Mucosa of descending colon (tissue), 3 donors: ENCODE measurements at regions not wholly inside any gene's neighbourhood (a gene's known extent, or its start where the extent isn't known, plus 50 kb on each side); places are given as distances from the start of the nearest gene placed in this dataset.
"Not testable (repeated sequence)": the region's sequence is repeated elsewhere in the genome, so short reads cannot be mapped to it uniquely, and the experiment has no call there.

Experiments
- ATAC-seq: fragments of 200-7000 bp; cut with Tn5 transposase; one replicate; pipeline ENCODE4 v1.9.1; 2020; ENCODE audit warnings: mild to moderate bottlenecking, moderate library complexity
- DNase-seq, 3 donors: peaks; one replicate each; pipeline ENCODE4 v3.0.0-alpha.2; 2020
- H3K36me3 ChIP-seq: fragments of 200-600 bp; one replicate; pipeline ENCODE4 v1.8.0; 2021; ENCODE audit warnings: low read depth, mild to moderate bottlenecking
- H3K4me1 ChIP-seq: fragments of 200-600 bp; one replicate; pipeline ENCODE4 v1.8.0; 2021; ENCODE audit warnings: low read depth, mild to moderate bottlenecking
- H3K4me3 ChIP-seq: fragments of 200-600 bp; one replicate; pipeline ENCODE4 v1.8.0; 2021; ENCODE audit warnings: mild to moderate bottlenecking
- H3K9me3 ChIP-seq: fragments of 200-600 bp; one replicate; pipeline ENCODE4 v1.8.0; 2021; ENCODE audit warnings: mild to moderate bottlenecking
- CTCF ChIP-seq: fragments of 200-600 bp; IDR thresholded peaks from one replicate; pipeline ENCODE4 v1.8.0; 2022; ENCODE audit warnings: antibody characterized with exemption, mild to moderate bottlenecking
- intact Hi-C, 2 donors: fragments of 100-400 bp; cut with DNase I in 1 of 2; cut with micrococcal nuclease in 1 of 2; formaldehyde crosslinking; loops; one replicate each; pipeline versions ENCODE4 v1.11.0 to v1.11.1; 2022; cut with DNase I, micrococcal nuclease
- donor health status: DM: no; HTN: no; CAD: no; lungs with moderate emphysema.
- donor health status: DM: no; HTN: no; CAD: no.
- donor health status: DM: no; HTN: yes; CAD: no.

DNA sequence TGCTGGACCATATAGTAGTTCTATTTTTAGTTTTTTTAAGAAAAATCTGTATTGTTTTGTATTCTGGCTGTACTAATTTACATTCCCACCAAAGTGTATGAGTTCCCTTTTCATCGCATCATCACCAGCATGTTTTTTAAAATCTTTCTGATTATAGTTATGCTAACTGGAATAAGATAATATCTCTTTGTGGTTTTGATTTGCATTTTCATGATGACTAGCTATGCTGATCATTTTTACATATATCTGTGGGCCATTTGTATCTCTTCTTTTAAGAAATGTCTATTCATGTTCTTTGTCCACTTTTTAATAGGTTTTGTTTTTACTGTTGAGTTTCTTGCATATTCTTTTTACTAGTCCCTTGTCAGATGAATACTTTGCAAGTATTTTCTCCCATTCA lies 238.0 kb downstream of the FBXO4 start:
- intact Hi-C loops = no loop called here
- Histone ChIP-seq H3K36me3 (no peaks in the 10 kb centered on the region), H3K4me3 (no peak overlapping the region), H3K4me1 (no peaks in the 10 kb centered on the region), H3K9me3 (no peaks in the 10 kb centered on the region)
- DNase-seq (no peak), ATAC-seq (no peak)
- no peak for TF ChIP-seq CTCF

GRCh38 chr5:42168091-42168670 lies 243.1 kb downstream of the FBXO4 start:
- no peaks in the 10 kb centered on the region for H3K36me3 ChIP-seq
- no peak overlapping the region for H3K4me3 ChIP-seq
- DNase-seq (no peak), ATAC-seq (no peak)
- H3K9me3 ChIP-seq = no peaks in the 10 kb centered on the region
- intact Hi-C loops = no loop called here
- no peak for TF ChIP-seq CTCF
- H3K4me1 ChIP-seq = no peaks in the 10 kb centered on the region

GRCh38 chr5:42176118-42176517 lies 247.1 kb upstream of the GHR start:
- intact Hi-C loops, H3K4me1 ChIP-seq, DNase-seq, H3K36me3 ChIP-seq, H3K9me3 ChIP-seq, ATAC-seq, H3K4me3 ChIP-seq: not testable (repeated sequence)

DNA sequence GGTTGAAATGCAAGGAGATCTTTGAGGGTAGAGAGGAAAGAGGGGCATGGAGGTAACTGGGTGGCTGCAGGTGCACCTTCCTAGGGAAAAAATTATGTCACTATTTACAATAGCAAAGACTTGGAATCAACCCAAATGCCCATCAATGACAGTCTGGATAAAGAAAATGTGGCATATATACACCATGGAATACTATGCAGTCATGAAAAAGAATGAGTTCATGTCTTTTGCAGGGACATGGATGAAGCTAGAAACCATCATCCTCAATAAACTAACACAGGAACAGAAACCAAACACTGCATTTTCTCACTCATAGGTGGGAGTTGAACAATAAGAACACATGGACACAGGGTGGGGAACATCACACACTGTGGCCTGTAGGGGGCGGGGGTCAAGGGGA lies 243.4 kb upstream of the GHR start:
- H3K4me1 ChIP-seq, H3K36me3 ChIP-seq, ATAC-seq, H3K9me3 ChIP-seq, DNase-seq, H3K4me3 ChIP-seq, intact Hi-C loops: not testable (repeated sequence)

- Histone ChIP-seq H3K4me1 (no peaks in the 10 kb centered on the region), H3K9me3 (no peaks in the 10 kb centered on the region), H3K4me3 (no peak overlapping the region), H3K36me3 (no peaks in the 10 kb centered on the region)
- ATAC-seq = no peak
- TF ChIP-seq CTCF = no peak
- intact Hi-C loops = no loop called here
- no peak for DNase-seq
These were observed 206.3 kb upstream of the GHR start for GRCh38 chr5:42216904-42217303.

DNA sequence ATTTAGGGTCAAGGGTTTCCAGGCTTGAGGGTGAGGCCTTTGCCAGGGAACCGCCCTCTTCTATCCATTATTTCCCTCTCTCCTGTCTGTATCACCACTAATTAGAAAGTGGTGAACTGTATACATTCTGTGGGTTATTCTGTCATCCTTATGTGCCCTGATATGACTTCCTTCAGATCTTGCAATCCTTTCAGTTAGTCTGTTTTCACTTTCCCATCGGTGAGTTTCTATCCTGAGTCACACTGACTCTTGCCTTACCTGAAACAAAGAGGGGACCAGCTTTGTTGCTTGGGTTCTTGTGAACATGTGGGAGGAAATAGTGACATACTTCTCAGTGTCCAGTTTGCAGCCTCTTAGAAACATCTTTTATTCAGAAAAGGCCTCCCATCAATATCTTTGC lies 205.4 kb upstream of the GHR start:
- ATAC-seq (no peak), DNase-seq (no peak)
- H3K36me3 ChIP-seq = no peaks in the 10 kb centered on the region
- H3K4me3 ChIP-seq = no peak overlapping the region
- intact Hi-C loops = loop anchor here in 1 of 2 donors (2.0 kb wide), 1 partner anchor 195 kb away; no protein-coding TSS in a partner anchor
- TF ChIP-seq CTCF = no peak
- H3K9me3 ChIP-seq = no peaks in the 10 kb centered on the region
- no peaks in the 10 kb centered on the region for H3K4me1 ChIP-seq

- no peaks in the 10 kb centered on the region for H3K4me1 ChIP-seq
- H3K36me3 ChIP-seq = no peaks in the 10 kb centered on the region
- TF ChIP-seq CTCF = no peak
- no peaks in the 10 kb centered on the region for H3K9me3 ChIP-seq
- intact Hi-C loops = no loop called here
- DNase-seq (no peak), ATAC-seq (no peak)
- no peak overlapping the region for H3K4me3 ChIP-seq
These were observed 198.2 kb upstream of the GHR start for GRCh38 chr5:42225009-42225408.
